SK-N-SH treated with all-trans-retinoic acid at 6 μM for 48 hours (cell line): ENCODE measurements at regions not wholly inside any gene's neighbourhood (a gene's known extent, or its start where the extent isn't known, plus 50 kb on each side); places are given as distances from the start of the nearest gene placed in this dataset.

Experiments used
- ATAC-seq: fragments of 200-7000 bp; cut with Tn5 transposase; 3 replicates; pipeline ENCODE4 v1.9.1; 2020; ENCODE audit warnings: mild to moderate bottlenecking, moderate library complexity
- ARNTL ChIP-seq: fragments of 450-650 bp; formaldehyde crosslinking; IDR thresholded peaks from 2 replicates; pipeline ENCODE4 v1.5.0; 2020; ENCODE audit warnings: low read depth, mild to moderate bottlenecking, moderate library complexity, borderline replicate concordance
- BACH2 ChIP-seq: fragments of 250-450 bp; sonication (Bioruptor Pico); IDR thresholded peaks from 2 replicates; pipeline ENCODE4 v1.9.0; 2021; ENCODE audit warnings: mild to moderate bottlenecking, borderline replicate concordance
- CSDC2 ChIP-seq: fragments of 250-450 bp; sonication (Bioruptor Pico); IDR thresholded peaks from 2 replicates; pipeline ENCODE4 v1.5.0; 2020; ENCODE audit warnings: mild to moderate bottlenecking, moderate library complexity
- ESRRG ChIP-seq: fragments of 250-450 bp; sonication (Bioruptor Pico); IDR thresholded peaks from 2 replicates; pipeline ENCODE4 v1.6.1; 2021; ENCODE audit warnings: mild to moderate bottlenecking
- GLIS3 ChIP-seq: fragments of 250-450 bp; sonication (Bioruptor Pico); IDR thresholded peaks from 2 replicates; pipeline ENCODE4 v1.5.0; 2020; ENCODE audit warnings: mild to moderate bottlenecking, moderate library complexity
- ISL1 ChIP-seq: fragments of 250-450 bp; sonication (Bioruptor Pico); IDR thresholded peaks from 2 replicates; pipeline ENCODE4 v2.1.2; 2022; ENCODE audit warnings: mild to moderate bottlenecking, moderate library complexity
- OSR1 ChIP-seq: fragments of 250-450 bp; sonication (Bioruptor Pico); IDR thresholded peaks from 2 replicates; pipeline ENCODE4 v1.8.0; 2022; ENCODE audit warnings: moderate library complexity, mild to moderate bottlenecking, inconsistent platforms
- PPARA ChIP-seq: fragments of 250-450 bp; sonication (Bioruptor Pico); IDR thresholded peaks from 2 replicates; pipeline ENCODE4 v1.5.0; 2020; ENCODE audit warnings: mild to moderate bottlenecking, borderline replicate concordance
- RARB ChIP-seq: fragments of 250-450 bp; sonication (Bioruptor Pico); IDR thresholded peaks from 2 replicates; pipeline ENCODE4 v1.8.0; 2021; ENCODE audit warnings: mild to moderate bottlenecking, moderate library complexity
- SNAI2 ChIP-seq: fragments of 250-450 bp; sonication (Bioruptor Pico); IDR thresholded peaks from 2 replicates; pipeline ENCODE4 v1.5.0; 2020; ENCODE audit warnings: mild to moderate bottlenecking, moderate library complexity
- TCF4 ChIP-seq: fragments of 250-450 bp; sonication (Bioruptor Pico); IDR thresholded peaks from 2 replicates; pipeline ENCODE4 v1.8.0; 2021; ENCODE audit warnings: mild to moderate bottlenecking, moderate library complexity, borderline replicate concordance
- TOX ChIP-seq: fragments of 250-450 bp; sonication (Bioruptor Pico); IDR thresholded peaks from 2 replicates; pipeline ENCODE4 v1.8.0; 2021; ENCODE audit warnings: mild to moderate bottlenecking, moderate library complexity, borderline replicate concordance
- ZC3H10 ChIP-seq: fragments of 250-450 bp; sonication (Bioruptor Pico); IDR thresholded peaks from 2 replicates; pipeline ENCODE4 v1.5.1; 2021; ENCODE audit warnings: mild to moderate bottlenecking, moderate library complexity
- ZFP30 ChIP-seq: fragments of 450-650 bp; formaldehyde crosslinking; IDR thresholded peaks from 2 replicates; pipeline ENCODE4 v1.5.0; 2022; ENCODE audit warnings: mild to moderate bottlenecking, moderate library complexity
- ZNF565 ChIP-seq: fragments of 450-650 bp; formaldehyde crosslinking; conservative IDR thresholded peaks from 2 replicates; pipeline ENCODE4 v1.5.0; 2020; ENCODE audit warnings: low read depth, mild to moderate bottlenecking, moderate library complexity
- ZNF70 ChIP-seq: fragments of 450-650 bp; formaldehyde crosslinking; IDR thresholded peaks from 2 replicates; pipeline ENCODE4 v1.5.0; 2020; ENCODE audit warnings: mild to moderate bottlenecking, moderate library complexity
- ZNF8 ChIP-seq: fragments of 450-650 bp; formaldehyde crosslinking; IDR thresholded peaks from 2 replicates; pipeline ENCODE4 v1.5.0; 2020; ENCODE audit warnings: mild to moderate bottlenecking, moderate library complexity
- TF ChIP-seq, protein P1 (sequence below): fragments of 250-450 bp; sonication (Bioruptor Pico); IDR thresholded peaks from 2 replicates; pipeline ENCODE4 v1.5.1; 2020; ENCODE audit warnings: low read depth, mild to moderate bottlenecking, moderate library complexity
- TF ChIP-seq, protein P2 (sequence below): fragments of 250-450 bp; sonication (Bioruptor Pico); IDR thresholded peaks from 2 replicates; pipeline ENCODE4 v1.8.0; 2020; ENCODE audit warnings: mild to moderate bottlenecking, moderate library complexity, borderline replicate concordance
- TF ChIP-seq, protein P3 (sequence below): fragments of 250-450 bp; sonication (Bioruptor Pico); IDR thresholded peaks from 2 replicates; pipeline ENCODE4 v1.5.1; 2021; ENCODE audit warnings: mild to moderate bottlenecking, moderate library complexity
- TF ChIP-seq, protein P4 (sequence below): fragments of 250-450 bp; sonication (Bioruptor Pico); IDR thresholded peaks from 2 replicates; pipeline ENCODE4 v1.5.0; 2020; ENCODE audit warnings: mild to moderate bottlenecking, moderate library complexity
- TF ChIP-seq, protein P5 (sequence below): fragments of 250-450 bp; sonication (Bioruptor Pico); IDR thresholded peaks from 2 replicates; pipeline ENCODE4 v1.8.0; 2021; ENCODE audit warnings: low read depth, mild to moderate bottlenecking, moderate library complexity, borderline replicate concordance

DNA sequence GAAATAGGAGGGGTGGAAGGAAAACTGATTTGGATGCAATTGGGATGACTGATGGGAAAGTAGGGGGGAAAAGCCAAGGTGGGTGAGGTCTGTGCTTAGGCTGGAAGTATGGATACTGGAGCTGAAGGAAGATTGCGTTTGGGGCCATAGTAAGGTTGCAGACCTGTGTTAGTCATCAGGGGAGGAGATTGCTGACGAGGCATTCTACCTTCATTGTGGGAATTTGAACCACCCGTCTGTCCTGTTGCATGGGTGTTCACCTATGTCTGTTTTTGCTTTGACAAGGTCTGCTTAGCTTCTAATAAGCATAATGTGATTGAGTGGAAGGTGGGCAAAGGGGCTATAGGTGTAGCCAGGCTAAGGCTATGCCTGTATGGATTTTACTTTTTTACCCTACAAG, 323.8 kb downstream of the BLID start:
- no peak for ATAC-seq
- TF ChIP-seq ZNF8 (CRISPR knock-in tag) (no peak), TOX (CRISPR knock-in tag) (no peak), TCF4 (CRISPR knock-in tag) (no peak), SNAI2 (CRISPR knock-in tag) (no peak), GLIS3 (no peak), ISL1 (CRISPR knock-in tag) (no peak), OSR1 (CRISPR knock-in tag) (no peak), ARNTL (no peak), ESRRG (CRISPR knock-in tag) (no peak)
- TF ChIP-seq, protein P1, sequence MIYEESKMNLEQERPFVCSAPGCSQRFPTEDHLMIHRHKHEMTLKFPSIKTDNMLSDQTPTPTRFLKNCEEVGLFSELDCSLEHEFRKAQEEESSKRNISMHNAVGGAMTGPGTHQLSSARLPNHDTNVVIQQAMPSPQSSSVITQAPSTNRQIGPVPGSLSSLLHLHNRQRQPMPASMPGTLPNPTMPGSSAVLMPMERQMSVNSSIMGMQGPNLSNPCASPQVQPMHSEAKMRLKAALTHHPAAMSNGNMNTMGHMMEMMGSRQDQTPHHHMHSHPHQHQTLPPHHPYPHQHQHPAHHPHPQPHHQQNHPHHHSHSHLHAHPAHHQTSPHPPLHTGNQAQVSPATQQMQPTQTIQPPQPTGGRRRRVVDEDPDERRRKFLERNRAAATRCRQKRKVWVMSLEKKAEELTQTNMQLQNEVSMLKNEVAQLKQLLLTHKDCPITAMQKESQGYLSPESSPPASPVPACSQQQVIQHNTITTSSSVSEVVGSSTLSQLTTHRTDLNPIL (CRISPR knock-in tag) = no peak
- TF ChIP-seq, protein P2, sequence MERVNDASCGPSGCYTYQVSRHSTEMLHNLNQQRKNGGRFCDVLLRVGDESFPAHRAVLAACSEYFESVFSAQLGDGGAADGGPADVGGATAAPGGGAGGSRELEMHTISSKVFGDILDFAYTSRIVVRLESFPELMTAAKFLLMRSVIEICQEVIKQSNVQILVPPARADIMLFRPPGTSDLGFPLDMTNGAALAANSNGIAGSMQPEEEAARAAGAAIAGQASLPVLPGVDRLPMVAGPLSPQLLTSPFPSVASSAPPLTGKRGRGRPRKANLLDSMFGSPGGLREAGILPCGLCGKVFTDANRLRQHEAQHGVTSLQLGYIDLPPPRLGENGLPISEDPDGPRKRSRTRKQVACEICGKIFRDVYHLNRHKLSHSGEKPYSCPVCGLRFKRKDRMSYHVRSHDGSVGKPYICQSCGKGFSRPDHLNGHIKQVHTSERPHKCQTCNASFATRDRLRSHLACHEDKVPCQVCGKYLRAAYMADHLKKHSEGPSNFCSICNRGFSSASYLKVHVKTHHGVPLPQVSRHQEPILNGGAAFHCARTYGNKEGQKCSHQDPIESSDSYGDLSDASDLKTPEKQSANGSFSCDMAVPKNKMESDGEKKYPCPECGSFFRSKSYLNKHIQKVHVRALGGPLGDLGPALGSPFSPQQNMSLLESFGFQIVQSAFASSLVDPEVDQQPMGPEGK (CRISPR knock-in tag) = no peak

DNA sequence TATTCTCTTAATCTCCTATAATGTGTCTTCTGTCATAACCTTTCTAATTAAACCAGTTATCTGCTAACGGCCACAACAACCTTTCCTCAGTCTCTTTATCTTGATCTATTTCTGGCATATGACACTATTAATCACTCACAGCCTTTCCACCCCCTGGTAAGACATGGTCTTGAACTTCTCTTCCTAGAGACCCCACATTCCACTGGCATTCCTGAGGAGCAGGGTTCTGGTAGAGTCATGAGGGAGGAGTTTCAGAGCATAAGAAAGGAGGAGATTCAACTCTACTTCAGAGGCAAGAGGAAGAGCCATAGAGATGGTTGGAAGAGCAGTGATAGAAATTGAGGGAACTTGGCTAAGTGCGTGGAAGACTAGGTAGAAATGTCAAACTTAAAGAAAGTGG, 325.6 kb downstream of the BLID start:
- TF ChIP-seq ZFP30 (CRISPR knock-in tag) = no peak
- TF ChIP-seq PPARA (CRISPR knock-in tag) = no peak
- no peak for TF ChIP-seq TCF4 (CRISPR knock-in tag)
- TF ChIP-seq, protein P3, sequence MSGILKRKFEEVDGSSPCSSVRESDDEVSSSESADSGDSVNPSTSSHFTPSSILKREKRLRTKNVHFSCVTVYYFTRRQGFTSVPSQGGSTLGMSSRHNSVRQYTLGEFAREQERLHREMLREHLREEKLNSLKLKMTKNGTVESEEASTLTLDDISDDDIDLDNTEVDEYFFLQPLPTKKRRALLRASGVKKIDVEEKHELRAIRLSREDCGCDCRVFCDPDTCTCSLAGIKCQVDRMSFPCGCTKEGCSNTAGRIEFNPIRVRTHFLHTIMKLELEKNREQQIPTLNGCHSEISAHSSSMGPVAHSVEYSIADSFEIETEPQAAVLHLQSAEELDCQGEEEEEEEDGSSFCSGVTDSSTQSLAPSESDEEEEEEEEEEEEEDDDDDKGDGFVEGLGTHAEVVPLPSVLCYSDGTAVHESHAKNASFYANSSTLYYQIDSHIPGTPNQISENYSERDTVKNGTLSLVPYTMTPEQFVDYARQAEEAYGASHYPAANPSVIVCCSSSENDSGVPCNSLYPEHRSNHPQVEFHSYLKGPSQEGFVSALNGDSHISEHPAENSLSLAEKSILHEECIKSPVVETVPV (CRISPR knock-in tag) = no peak
- TF ChIP-seq CSDC2 (CRISPR knock-in tag) = no peak
- TF ChIP-seq SNAI2 (CRISPR knock-in tag) = no peak
- TF ChIP-seq ZNF565 (CRISPR knock-in tag) = no peak
- TF ChIP-seq ISL1 (CRISPR knock-in tag) = no peak
- TF ChIP-seq, protein P4, sequence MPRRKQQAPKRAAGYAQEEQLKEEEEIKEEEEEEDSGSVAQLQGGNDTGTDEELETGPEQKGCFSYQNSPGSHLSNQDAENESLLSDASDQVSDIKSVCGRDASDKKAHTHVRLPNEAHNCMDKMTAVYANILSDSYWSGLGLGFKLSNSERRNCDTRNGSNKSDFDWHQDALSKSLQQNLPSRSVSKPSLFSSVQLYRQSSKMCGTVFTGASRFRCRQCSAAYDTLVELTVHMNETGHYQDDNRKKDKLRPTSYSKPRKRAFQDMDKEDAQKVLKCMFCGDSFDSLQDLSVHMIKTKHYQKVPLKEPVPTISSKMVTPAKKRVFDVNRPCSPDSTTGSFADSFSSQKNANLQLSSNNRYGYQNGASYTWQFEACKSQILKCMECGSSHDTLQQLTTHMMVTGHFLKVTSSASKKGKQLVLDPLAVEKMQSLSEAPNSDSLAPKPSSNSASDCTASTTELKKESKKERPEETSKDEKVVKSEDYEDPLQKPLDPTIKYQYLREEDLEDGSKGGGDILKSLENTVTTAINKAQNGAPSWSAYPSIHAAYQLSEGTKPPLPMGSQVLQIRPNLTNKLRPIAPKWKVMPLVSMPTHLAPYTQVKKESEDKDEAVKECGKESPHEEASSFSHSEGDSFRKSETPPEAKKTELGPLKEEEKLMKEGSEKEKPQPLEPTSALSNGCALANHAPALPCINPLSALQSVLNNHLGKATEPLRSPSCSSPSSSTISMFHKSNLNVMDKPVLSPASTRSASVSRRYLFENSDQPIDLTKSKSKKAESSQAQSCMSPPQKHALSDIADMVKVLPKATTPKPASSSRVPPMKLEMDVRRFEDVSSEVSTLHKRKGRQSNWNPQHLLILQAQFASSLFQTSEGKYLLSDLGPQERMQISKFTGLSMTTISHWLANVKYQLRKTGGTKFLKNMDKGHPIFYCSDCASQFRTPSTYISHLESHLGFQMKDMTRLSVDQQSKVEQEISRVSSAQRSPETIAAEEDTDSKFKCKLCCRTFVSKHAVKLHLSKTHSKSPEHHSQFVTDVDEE (CRISPR knock-in tag) = no peak
- TF ChIP-seq BACH2 (CRISPR knock-in tag) = no peak
- no peak for TF ChIP-seq ARNTL
- no peak for TF ChIP-seq TOX (CRISPR knock-in tag)
- no peak for TF ChIP-seq ZC3H10 (CRISPR knock-in tag)
- no peak for TF ChIP-seq OSR1 (CRISPR knock-in tag)
- TF ChIP-seq RARB = no peak
- no peak for TF ChIP-seq ZNF70 (CRISPR knock-in tag)
- no peak for TF ChIP-seq ESRRG (CRISPR knock-in tag)
- TF ChIP-seq, protein P5, sequence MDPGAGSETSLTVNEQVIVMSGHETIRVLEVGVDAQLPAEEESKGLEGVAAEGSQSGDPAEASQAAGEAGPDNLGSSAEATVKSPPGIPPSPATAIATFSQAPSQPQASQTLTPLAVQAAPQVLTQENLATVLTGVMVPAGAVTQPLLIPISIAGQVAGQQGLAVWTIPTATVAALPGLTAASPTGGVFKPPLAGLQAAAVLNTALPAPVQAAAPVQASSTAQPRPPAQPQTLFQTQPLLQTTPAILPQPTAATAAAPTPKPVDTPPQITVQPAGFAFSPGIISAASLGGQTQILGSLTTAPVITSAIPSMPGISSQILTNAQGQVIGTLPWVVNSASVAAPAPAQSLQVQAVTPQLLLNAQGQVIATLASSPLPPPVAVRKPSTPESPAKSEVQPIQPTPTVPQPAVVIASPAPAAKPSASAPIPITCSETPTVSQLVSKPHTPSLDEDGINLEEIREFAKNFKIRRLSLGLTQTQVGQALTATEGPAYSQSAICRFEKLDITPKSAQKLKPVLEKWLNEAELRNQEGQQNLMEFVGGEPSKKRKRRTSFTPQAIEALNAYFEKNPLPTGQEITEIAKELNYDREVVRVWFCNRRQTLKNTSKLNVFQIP (CRISPR knock-in tag) = no peak
- TF ChIP-seq, protein P1 (CRISPR knock-in tag) = no peak
- TF ChIP-seq, protein P2 (CRISPR knock-in tag) = no peak
- no peak for ATAC-seq
